GM23338 (cell line): ENCODE measurements at regions not wholly inside any gene's neighbourhood (a gene's known extent, or its start where the extent isn't known, plus 50 kb on each side); places are given as distances from the start of the nearest gene placed in this dataset.

Source experiments
- ATAC-seq: fragments of 200-7000 bp; cut with Tn5 transposase; 3 replicates; pipeline ENCODE4 v1.9.1; 2020
- DNase-seq: peaks from one replicate; pipeline ENCODE4 v3.0.0-alpha.2; 2015; ENCODE audit warnings: low spot score
- H2AFZ ChIP-seq: fragments of 200-600 bp; sonication (generic); 2 replicates; pipeline ENCODE4 v1.8.0; 2016; ENCODE audit warnings: antibody characterized with exemption, mild to moderate bottlenecking, moderate library complexity
- H3F3A ChIP-seq: fragments of 200-600 bp; sonication (generic); replicated peaks from 2 replicates; pipeline ENCODE4 v1.8.0; 2017; ENCODE audit warnings: antibody characterized with exemption, mixed run types, low read depth
- H3K27ac ChIP-seq: fragments of 200-600 bp; sonication (generic); 2 replicates; pipeline ENCODE4 v1.6.1; 2016; ENCODE audit warnings: low read depth
- H3K27me3 ChIP-seq: fragments of 200-600 bp; sonication (generic); 2 replicates; pipeline ENCODE4 v1.8.0; 2016; ENCODE audit warnings: mild to moderate bottlenecking, mixed run types, moderate library complexity; ENCODE audit not compliant: insufficient read depth
- H3K36me3 ChIP-seq: fragments of 200-600 bp; sonication (generic); 2 replicates; pipeline ENCODE4 v1.8.0; 2016; ENCODE audit warnings: mild to moderate bottlenecking; ENCODE audit not compliant: insufficient read depth
- H3K4me1 ChIP-seq: fragments of 200-600 bp; sonication (generic); 2 replicates; pipeline ENCODE4 v1.8.0; 2016; ENCODE audit warnings: mild to moderate bottlenecking, moderate library complexity; ENCODE audit not compliant: insufficient read depth
- H3K4me2 ChIP-seq: fragments of 200-600 bp; sonication (generic); 2 replicates; pipeline ENCODE4 v1.7.1; 2017; ENCODE audit warnings: mixed run types
- H3K4me3 ChIP-seq: fragments of 200-600 bp; sonication (generic); 2 replicates; pipeline ENCODE4 v1.6.1; 2016; ENCODE audit warnings: mixed run types
- H3K79me2 ChIP-seq: fragments of 200-600 bp; sonication (generic); replicated peaks from 2 replicates; pipeline ENCODE4 v1.8.0; 2017; ENCODE audit warnings: mild to moderate bottlenecking; ENCODE audit not compliant: insufficient read depth
- H3K9me2 ChIP-seq: fragments of 200-600 bp; sonication (generic); 2 replicates; pipeline ENCODE4 v1.8.0; 2017; ENCODE audit not compliant: insufficient read depth
- H4K20me1 ChIP-seq: fragments of 200-600 bp; sonication (generic); replicated peaks from 2 replicates; pipeline ENCODE4 v1.8.0; 2017; ENCODE audit warnings: mild to moderate bottlenecking; ENCODE audit not compliant: insufficient read depth
- H3K27ac Mint-ChIP-seq: 2 replicates; pipeline ENCODE4 v1.8.0; 2020; ENCODE audit warnings: inconsistent platforms, mild to moderate bottlenecking, moderate library complexity, mixed read lengths
- H3K27me3 Mint-ChIP-seq: 3 replicates; pipeline ENCODE4 v1.8.0; 2022; ENCODE audit warnings: low read depth, mild to moderate bottlenecking, moderate library complexity, mixed read lengths, inconsistent platforms; ENCODE audit not compliant: insufficient read depth, poor library complexity
- H3K36me3 Mint-ChIP-seq: 3 replicates; pipeline ENCODE4 v1.8.0; 2021; ENCODE audit warnings: low read depth, mild to moderate bottlenecking, inconsistent platforms, moderate library complexity, mixed read lengths
- H3K4me1 Mint-ChIP-seq: 3 replicates; pipeline ENCODE4 v1.8.0; 2020; ENCODE audit warnings: mild to moderate bottlenecking, inconsistent platforms, mixed read lengths
- H3K4me3 Mint-ChIP-seq: 3 replicates; pipeline ENCODE4 v1.8.0; 2021; ENCODE audit warnings: moderate library complexity, mild to moderate bottlenecking, inconsistent platforms, mixed read lengths
- H3K9me3 Mint-ChIP-seq: 3 replicates; pipeline ENCODE4 v1.8.0; 2020; ENCODE audit warnings: moderate library complexity, mild to moderate bottlenecking, inconsistent platforms, mixed read lengths
- CREB1 ChIP-seq: fragments of 250-450 bp; sonication (Bioruptor Pico); IDR thresholded peaks from 2 replicates; pipeline ENCODE4 v1.5.0; 2020; ENCODE audit warnings: low read depth, mild to moderate bottlenecking, moderate library complexity
- EZH2 ChIP-seq: fragments of 200-600 bp; sonication (generic); IDR thresholded peaks from one replicate; pipeline ENCODE4 v1.8.0; 2017; ENCODE audit warnings: antibody characterized with exemption, mild to moderate bottlenecking, low read depth; ENCODE audit not compliant: unreplicated experiment
- EZH2phosphoT487 ChIP-seq: fragments of 200-600 bp; sonication (generic); IDR thresholded peaks from one replicate; pipeline ENCODE4 v1.8.1; 2018; ENCODE audit warnings: antibody characterized with exemption; ENCODE audit not compliant: unreplicated experiment
- JUNB ChIP-seq: IDR thresholded peaks from one replicate; pipeline ENCODE4 v1.6.1; 2016; ENCODE audit warnings: antibody characterized with exemption; ENCODE audit not compliant: unreplicated experiment
- NANOG ChIP-seq: IDR thresholded peaks from 2 replicates; pipeline ENCODE4 v1.6.1; 2016; ENCODE audit warnings: antibody characterized with exemption, borderline replicate concordance
- POLR2AphosphoS5 ChIP-seq: IDR thresholded peaks from 2 replicates; pipeline ENCODE4 v1.6.1; 2016; ENCODE audit warnings: antibody characterized with exemption, low read depth
- STAT1 ChIP-seq: IDR thresholded peaks from one replicate; pipeline ENCODE4 v1.6.1; 2016; ENCODE audit warnings: antibody characterized with exemption; ENCODE audit not compliant: unreplicated experiment
- ZNF114 ChIP-seq: fragments of 250-450 bp; sonication (Bioruptor Pico); IDR thresholded peaks from 2 replicates; pipeline ENCODE4 v1.5.0; 2020; ENCODE audit warnings: mild to moderate bottlenecking, moderate library complexity
- ZNF331 ChIP-seq: fragments of 250-450 bp; sonication (Bioruptor Pico); IDR thresholded peaks from 2 replicates; pipeline ENCODE4 v1.5.0; 2020; ENCODE audit warnings: low read depth, mild to moderate bottlenecking, moderate library complexity
- TF ChIP-seq, protein P1 (sequence below): fragments of 250-450 bp; sonication (Bioruptor Pico); IDR thresholded peaks from 2 replicates; pipeline ENCODE4 v1.5.0; 2020; ENCODE audit warnings: mild to moderate bottlenecking, moderate library complexity
- TF ChIP-seq, protein P2 (sequence below): IDR thresholded peaks from 2 replicates; pipeline ENCODE4 v1.6.1; 2016; ENCODE audit warnings: antibody characterized with exemption
- TF ChIP-seq, protein P3 (sequence below): IDR thresholded peaks from one replicate; pipeline ENCODE4 v1.6.1; 2018; ENCODE audit warnings: antibody characterized with exemption; ENCODE audit not compliant: unreplicated experiment
- TF ChIP-seq, protein P4 (sequence below), 2 experiments: fragments of 200-600 bp in 1 of 2; sonication (generic) in 1 of 2; conservative IDR thresholded peaks; 2 replicates each; pipeline versions ENCODE4 v1.5.1 to v1.6.1; 2016 to 2017; ENCODE audit warnings: antibody characterized with exemption in 2 of 2, low read depth in 2 of 2, mild to moderate bottlenecking in 2 of 2, moderate library complexity in 1 of 2

DNA sequence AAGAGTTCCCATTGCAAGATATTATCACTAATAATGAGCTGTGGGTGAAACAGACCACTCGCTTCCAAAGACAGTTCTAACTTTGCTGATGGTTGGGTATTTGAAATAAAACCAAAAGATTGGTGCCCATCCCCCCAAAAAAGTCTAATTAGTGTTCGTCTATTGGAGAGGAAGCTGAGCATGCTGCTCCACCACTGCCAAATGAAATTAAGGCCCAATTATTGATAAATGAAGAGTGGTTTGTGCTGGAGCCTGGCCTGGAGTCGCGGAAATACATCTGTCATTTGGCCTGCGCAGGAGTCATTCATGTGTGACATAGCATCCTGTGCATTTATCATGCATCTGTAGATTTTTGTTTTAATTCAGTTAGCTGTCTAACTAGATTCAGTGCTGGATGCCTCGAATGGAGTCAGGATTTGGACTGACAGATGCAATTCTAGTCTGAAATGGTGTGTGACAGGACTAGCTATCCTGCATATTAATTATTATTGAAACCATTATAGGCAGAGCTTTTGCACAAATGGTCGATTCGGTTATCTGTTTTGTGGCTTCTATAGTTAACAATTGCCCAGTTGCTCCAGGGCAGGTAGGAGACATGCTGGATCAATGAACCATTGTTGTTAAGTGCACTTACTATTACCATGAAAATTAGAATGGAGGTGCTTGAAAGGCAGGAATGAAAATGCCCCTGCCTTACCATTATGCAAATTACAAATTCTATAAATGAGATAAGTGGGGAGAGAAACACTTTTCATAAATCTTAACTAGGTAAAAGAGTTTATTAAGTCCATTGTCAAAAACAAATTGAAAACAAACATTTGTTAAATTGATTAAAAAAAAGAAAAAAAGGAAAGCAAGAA lies 450.4 kb upstream of the TCF4 start:
- H2AFZ ChIP-seq = no peak overlapping the region
- DNase-seq (no peak), ATAC-seq (no peak)
- H3K27me3 ChIP-seq = no peaks in the 10 kb centered on the region
- peaks cover 13% of the 10 kb centered on the region; the same call in 1 of the 2 replicates for H3K9me2 ChIP-seq
- Mint-ChIP-seq H3K9me3 (peaks cover 9% of the 10 kb centered on the region), H3K27ac (no peak overlapping the region), H3K36me3 (peaks cover 6% of the 10 kb centered on the region), H3K4me3 (no peak overlapping the region), H3K4me1 (peaks cover 6% of the 10 kb centered on the region; the same call in 2 of the 3 replicates), H3K27me3 (no peaks in the 10 kb centered on the region)
- no peak for TF ChIP-seq JUNB
- no peak for TF ChIP-seq ZNF114 (CRISPR knock-in tag)
- no peak for TF ChIP-seq EZH2
- TF ChIP-seq, protein P1, sequence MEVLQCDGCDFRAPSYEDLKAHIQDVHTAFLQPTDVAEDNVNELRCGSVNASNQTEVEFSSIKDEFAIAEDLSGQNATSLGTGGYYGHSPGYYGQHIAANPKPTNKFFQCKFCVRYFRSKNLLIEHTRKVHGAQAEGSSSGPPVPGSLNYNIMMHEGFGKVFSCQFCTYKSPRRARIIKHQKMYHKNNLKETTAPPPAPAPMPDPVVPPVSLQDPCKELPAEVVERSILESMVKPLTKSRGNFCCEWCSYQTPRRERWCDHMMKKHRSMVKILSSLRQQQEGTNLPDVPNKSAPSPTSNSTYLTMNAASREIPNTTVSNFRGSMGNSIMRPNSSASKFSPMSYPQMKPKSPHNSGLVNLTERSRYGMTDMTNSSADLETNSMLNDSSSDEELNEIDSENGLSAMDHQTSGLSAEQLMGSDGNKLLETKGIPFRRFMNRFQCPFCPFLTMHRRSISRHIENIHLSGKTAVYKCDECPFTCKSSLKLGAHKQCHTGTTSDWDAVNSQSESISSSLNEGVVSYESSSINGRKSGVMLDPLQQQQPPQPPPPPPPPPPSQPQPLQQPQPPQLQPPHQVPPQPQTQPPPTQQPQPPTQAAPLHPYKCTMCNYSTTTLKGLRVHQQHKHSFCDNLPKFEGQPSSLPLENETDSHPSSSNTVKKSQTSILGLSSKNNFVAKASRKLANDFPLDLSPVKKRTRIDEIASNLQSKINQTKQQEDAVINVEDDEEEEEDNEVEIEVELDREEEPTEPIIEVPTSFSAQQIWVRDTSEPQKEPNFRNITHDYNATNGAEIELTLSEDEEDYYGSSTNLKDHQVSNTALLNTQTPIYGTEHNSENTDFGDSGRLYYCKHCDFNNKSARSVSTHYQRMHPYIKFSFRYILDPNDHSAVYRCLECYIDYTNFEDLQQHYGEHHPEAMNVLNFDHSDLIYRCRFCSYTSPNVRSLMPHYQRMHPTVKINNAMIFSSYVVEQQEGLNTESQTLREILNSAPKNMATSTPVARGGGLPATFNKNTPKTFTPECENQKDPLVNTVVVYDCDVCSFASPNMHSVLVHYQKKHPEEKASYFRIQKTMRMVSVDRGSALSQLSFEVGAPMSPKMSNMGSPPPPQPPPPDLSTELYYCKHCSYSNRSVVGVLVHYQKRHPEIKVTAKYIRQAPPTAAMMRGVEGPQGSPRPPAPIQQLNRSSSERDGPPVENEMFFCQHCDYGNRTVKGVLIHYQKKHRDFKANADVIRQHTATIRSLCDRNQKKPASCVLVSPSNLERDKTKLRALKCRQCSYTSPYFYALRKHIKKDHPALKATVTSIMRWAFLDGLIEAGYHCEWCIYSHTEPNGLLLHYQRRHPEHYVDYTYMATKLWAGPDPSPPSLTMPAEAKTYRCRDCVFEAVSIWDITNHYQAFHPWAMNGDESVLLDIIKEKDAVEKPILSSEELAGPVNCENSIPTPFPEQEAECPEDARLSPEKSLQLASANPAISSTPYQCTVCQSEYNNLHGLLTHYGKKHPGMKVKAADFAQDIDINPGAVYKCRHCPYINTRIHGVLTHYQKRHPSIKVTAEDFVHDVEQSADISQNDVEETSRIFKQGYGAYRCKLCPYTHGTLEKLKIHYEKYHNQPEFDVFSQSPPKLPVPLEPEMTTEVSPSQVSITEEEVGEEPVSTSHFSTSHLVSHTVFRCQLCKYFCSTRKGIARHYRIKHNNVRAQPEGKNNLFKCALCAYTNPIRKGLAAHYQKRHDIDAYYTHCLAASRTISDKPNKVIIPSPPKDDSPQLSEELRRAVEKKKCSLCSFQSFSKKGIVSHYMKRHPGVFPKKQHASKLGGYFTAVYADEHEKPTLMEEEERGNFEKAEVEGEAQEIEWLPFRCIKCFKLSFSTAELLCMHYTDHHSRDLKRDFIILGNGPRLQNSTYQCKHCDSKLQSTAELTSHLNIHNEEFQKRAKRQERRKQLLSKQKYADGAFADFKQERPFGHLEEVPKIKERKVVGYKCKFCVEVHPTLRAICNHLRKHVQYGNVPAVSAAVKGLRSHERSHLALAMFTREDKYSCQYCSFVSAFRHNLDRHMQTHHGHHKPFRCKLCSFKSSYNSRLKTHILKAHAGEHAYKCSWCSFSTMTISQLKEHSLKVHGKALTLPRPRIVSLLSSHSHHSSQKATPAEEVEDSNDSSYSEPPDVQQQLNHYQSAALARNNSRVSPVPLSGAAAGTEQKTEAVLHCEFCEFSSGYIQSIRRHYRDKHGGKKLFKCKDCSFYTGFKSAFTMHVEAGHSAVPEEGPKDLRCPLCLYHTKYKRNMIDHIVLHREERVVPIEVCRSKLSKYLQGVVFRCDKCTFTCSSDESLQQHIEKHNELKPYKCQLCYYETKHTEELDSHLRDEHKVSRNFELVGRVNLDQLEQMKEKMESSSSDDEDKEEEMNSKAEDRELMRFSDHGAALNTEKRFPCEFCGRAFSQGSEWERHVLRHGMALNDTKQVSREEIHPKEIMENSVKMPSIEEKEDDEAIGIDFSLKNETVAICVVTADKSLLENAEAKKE (CRISPR knock-in tag) = no peak
- TF ChIP-seq POLR2AphosphoS5 = no peak
- TF ChIP-seq EZH2phosphoT487 = no peak
- TF ChIP-seq STAT1 = no peak
- TF ChIP-seq, protein P2, sequence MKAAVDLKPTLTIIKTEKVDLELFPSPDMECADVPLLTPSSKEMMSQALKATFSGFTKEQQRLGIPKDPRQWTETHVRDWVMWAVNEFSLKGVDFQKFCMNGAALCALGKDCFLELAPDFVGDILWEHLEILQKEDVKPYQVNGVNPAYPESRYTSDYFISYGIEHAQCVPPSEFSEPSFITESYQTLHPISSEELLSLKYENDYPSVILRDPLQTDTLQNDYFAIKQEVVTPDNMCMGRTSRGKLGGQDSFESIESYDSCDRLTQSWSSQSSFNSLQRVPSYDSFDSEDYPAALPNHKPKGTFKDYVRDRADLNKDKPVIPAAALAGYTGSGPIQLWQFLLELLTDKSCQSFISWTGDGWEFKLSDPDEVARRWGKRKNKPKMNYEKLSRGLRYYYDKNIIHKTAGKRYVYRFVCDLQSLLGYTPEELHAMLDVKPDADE = no peak
- TF ChIP-seq, protein P3, sequence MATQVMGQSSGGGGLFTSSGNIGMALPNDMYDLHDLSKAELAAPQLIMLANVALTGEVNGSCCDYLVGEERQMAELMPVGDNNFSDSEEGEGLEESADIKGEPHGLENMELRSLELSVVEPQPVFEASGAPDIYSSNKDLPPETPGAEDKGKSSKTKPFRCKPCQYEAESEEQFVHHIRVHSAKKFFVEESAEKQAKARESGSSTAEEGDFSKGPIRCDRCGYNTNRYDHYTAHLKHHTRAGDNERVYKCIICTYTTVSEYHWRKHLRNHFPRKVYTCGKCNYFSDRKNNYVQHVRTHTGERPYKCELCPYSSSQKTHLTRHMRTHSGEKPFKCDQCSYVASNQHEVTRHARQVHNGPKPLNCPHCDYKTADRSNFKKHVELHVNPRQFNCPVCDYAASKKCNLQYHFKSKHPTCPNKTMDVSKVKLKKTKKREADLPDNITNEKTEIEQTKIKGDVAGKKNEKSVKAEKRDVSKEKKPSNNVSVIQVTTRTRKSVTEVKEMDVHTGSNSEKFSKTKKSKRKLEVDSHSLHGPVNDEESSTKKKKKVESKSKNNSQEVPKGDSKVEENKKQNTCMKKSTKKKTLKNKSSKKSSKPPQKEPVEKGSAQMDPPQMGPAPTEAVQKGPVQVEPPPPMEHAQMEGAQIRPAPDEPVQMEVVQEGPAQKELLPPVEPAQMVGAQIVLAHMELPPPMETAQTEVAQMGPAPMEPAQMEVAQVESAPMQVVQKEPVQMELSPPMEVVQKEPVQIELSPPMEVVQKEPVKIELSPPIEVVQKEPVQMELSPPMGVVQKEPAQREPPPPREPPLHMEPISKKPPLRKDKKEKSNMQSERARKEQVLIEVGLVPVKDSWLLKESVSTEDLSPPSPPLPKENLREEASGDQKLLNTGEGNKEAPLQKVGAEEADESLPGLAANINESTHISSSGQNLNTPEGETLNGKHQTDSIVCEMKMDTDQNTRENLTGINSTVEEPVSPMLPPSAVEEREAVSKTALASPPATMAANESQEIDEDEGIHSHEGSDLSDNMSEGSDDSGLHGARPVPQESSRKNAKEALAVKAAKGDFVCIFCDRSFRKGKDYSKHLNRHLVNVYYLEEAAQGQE = no peak
- no peak for TF ChIP-seq CREB1 (CRISPR knock-in tag)
- TF ChIP-seq, protein P4, sequence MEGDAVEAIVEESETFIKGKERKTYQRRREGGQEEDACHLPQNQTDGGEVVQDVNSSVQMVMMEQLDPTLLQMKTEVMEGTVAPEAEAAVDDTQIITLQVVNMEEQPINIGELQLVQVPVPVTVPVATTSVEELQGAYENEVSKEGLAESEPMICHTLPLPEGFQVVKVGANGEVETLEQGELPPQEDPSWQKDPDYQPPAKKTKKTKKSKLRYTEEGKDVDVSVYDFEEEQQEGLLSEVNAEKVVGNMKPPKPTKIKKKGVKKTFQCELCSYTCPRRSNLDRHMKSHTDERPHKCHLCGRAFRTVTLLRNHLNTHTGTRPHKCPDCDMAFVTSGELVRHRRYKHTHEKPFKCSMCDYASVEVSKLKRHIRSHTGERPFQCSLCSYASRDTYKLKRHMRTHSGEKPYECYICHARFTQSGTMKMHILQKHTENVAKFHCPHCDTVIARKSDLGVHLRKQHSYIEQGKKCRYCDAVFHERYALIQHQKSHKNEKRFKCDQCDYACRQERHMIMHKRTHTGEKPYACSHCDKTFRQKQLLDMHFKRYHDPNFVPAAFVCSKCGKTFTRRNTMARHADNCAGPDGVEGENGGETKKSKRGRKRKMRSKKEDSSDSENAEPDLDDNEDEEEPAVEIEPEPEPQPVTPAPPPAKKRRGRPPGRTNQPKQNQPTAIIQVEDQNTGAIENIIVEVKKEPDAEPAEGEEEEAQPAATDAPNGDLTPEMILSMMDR (conservative IDR thresholded peaks at IDR 0.05; ENCODE audit: low read depth in 2 of 2) = no peak
- no peak for TF ChIP-seq ZNF331 (CRISPR knock-in tag)
- TF ChIP-seq NANOG = no peak
- peaks cover 11% of the 10 kb centered on the region for H3K4me1 ChIP-seq
- H3K27ac ChIP-seq = no peak overlapping the region
- H3K4me2 ChIP-seq = peak overlapping the region; percentile 34; the same call in 1 of the 2 replicates
- H3K36me3 ChIP-seq = no peaks in the 10 kb centered on the region
- no peaks in the 10 kb centered on the region for H4K20me1 ChIP-seq
- no peaks in the 10 kb centered on the region for H3K79me2 ChIP-seq
- no peak overlapping the region for H3K4me3 ChIP-seq
- no peaks in the 10 kb centered on the region for H3F3A ChIP-seq
